Upper lobe of right lung (tissue), 1 donor: ENCODE measurements at regions not wholly inside any gene's neighbourhood (a gene's known extent, or its start where the extent isn't known, plus 50 kb on each side); places are given as distances from the start of the nearest gene placed in this dataset.

Source experiments
- ATAC-seq: fragments of 200-7000 bp; cut with Tn5 transposase; one replicate; pipeline ENCODE4 v1.9.1; 2020; ENCODE audit warnings: mild to moderate bottlenecking, moderate library complexity
- DNase-seq: peaks from one replicate; pipeline ENCODE4 v3.0.0-alpha.2; 2020
- H3K27ac ChIP-seq: fragments of 200-600 bp; one replicate; pipeline ENCODE4 v1.8.0; 2022
- H3K27me3 ChIP-seq: fragments of 200-600 bp; one replicate; pipeline ENCODE4 v1.8.0; 2022; ENCODE audit warnings: mild to moderate bottlenecking
- H3K36me3 ChIP-seq: fragments of 200-600 bp; one replicate; pipeline ENCODE4 v1.8.0; 2022
- H3K4me1 ChIP-seq: fragments of 200-600 bp; one replicate; pipeline ENCODE4 v1.8.0; 2022
- H3K4me3 ChIP-seq: fragments of 200-600 bp; one replicate; pipeline ENCODE4 v1.8.0; 2022; ENCODE audit warnings: mild to moderate bottlenecking
- H3K9me3 ChIP-seq: fragments of 200-600 bp; one replicate; pipeline ENCODE4 v1.8.0; 2022
- CTCF ChIP-seq: fragments of 200-600 bp; IDR thresholded peaks from one replicate; pipeline ENCODE4 v1.8.0; 2022; ENCODE audit warnings: antibody characterized with exemption
- intact Hi-C: fragments of 100-400 bp; cut with DNase I; formaldehyde crosslinking; loops from one replicate; pipeline ENCODE4 v1.11.0; 2022
- donor health status: DM: no; HTN: yes; CAD: no; lungs with severe emphysema.

- DNase-seq (no peak), ATAC-seq (no peak)
- Histone ChIP-seq H3K27ac (no peak overlapping the region), H3K36me3 (no peaks in the 10 kb centered on the region), H3K4me3 (no peak overlapping the region), H3K4me1 (no peaks in the 10 kb centered on the region), H3K9me3 (no peaks in the 10 kb centered on the region), H3K27me3 (peaks cover 11% of the 10 kb centered on the region)
- intact Hi-C loops, result no loop called here
- TF ChIP-seq CTCF, result no peak
Observed at GRCh38 chr14:26209699-26210098, 388.1 kb downstream of the NOVA1 start.

- no peak overlapping the region for H3K27ac ChIP-seq
- DNase-seq, result no peak
- H3K4me1 ChIP-seq, result no peaks in the 10 kb centered on the region
- H3K9me3 ChIP-seq, result no peaks in the 10 kb centered on the region
- no peak overlapping the region for H3K4me3 ChIP-seq
- intact Hi-C loops, result no loop called here
- H3K27me3 ChIP-seq, result peaks cover 12% of the 10 kb centered on the region
- no peaks in the 10 kb centered on the region for H3K36me3 ChIP-seq
- no peak for ATAC-seq
- no peak for TF ChIP-seq CTCF
Observed at GRCh38 chr14:26206640-26207039, 391.2 kb downstream of the NOVA1 start.

- Histone ChIP-seq H3K4me1 (no peaks in the 10 kb centered on the region), H3K27ac (no peak overlapping the region), H3K27me3 (peaks cover 12% of the 10 kb centered on the region), H3K36me3 (no peaks in the 10 kb centered on the region), H3K4me3 (peak overlapping the region; percentile 30), H3K9me3 (no peaks in the 10 kb centered on the region)
- no peak for ATAC-seq
- intact Hi-C loops, result no loop called here
- DNase-seq, result no peak
- no peak for TF ChIP-seq CTCF
Observed at GRCh38 chr14:26204728-26205479, 392.9 kb downstream of the NOVA1 start.

- no peaks in the 10 kb centered on the region for H3K9me3 ChIP-seq
- intact Hi-C loops, result no loop called here
- H3K27ac ChIP-seq, result no peak overlapping the region
- no peak for TF ChIP-seq CTCF
- H3K27me3 ChIP-seq, result peaks cover 12% of the 10 kb centered on the region
- no peak for DNase-seq
- H3K4me1 ChIP-seq, result no peaks in the 10 kb centered on the region
- ATAC-seq, result no peak
- no peak overlapping the region for H3K4me3 ChIP-seq
- H3K36me3 ChIP-seq, result no peaks in the 10 kb centered on the region
Observed at GRCh38 chr14:26204366-26204727, 393.5 kb downstream of the NOVA1 start.

GRCh38 chr14:26200687-26201086 is 397.1 kb downstream of the NOVA1 start:
- Histone ChIP-seq H3K27ac (no peak overlapping the region), H3K27me3 (peaks cover 10% of the 10 kb centered on the region), H3K4me3 (no peak overlapping the region), H3K9me3 (no peaks in the 10 kb centered on the region), H3K4me1 (no peaks in the 10 kb centered on the region), H3K36me3 (no peaks in the 10 kb centered on the region)
- ATAC-seq (no peak), DNase-seq (no peak)
- TF ChIP-seq CTCF, result no peak
- intact Hi-C loops, result no loop called here
